AG10803 (cell line): ENCODE measurements at regions not wholly inside any gene's neighbourhood (a gene's known extent, or its start where the extent isn't known, plus 50 kb on each side); places are given as distances from the start of the nearest gene placed in this dataset.

Experiments used
- DNase-seq: peaks from one replicate; pipeline ENCODE4 v3.0.0; 2010; ENCODE audit warnings: low read depth
- H3K4me3 ChIP-seq: 2 replicates; pipeline ENCODE4 v1.5.1; 2011; ENCODE audit warnings: mild to moderate bottlenecking, low read length, control low read depth
- TF ChIP-seq, protein P1 (sequence below): conservative IDR thresholded peaks from 2 replicates; pipeline ENCODE4 v1.5.1; 2011; ENCODE audit warnings: mild to moderate bottlenecking, low read length, control low read depth, inconsistent platforms

DNA sequence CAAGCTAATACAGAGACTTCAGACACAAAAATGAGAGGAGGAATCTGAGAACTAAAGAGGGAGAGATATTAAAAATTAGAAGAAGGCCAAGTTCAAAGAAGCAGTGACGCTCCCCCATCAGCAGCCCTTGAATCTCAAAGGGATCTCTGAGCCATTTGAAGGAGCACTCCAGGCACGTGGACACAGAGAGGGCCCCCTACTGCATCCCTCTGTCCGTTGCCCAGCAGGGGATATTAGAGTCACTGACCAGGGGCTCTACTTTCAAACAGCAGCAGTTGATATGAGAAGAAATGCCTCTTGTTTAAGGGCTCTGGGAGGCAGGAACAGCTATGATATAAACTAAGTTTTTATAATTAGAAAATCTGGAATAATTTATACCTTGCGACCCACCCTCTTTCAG lies 479.0 kb upstream of the SALL1 start:
- TF ChIP-seq, protein P1, sequence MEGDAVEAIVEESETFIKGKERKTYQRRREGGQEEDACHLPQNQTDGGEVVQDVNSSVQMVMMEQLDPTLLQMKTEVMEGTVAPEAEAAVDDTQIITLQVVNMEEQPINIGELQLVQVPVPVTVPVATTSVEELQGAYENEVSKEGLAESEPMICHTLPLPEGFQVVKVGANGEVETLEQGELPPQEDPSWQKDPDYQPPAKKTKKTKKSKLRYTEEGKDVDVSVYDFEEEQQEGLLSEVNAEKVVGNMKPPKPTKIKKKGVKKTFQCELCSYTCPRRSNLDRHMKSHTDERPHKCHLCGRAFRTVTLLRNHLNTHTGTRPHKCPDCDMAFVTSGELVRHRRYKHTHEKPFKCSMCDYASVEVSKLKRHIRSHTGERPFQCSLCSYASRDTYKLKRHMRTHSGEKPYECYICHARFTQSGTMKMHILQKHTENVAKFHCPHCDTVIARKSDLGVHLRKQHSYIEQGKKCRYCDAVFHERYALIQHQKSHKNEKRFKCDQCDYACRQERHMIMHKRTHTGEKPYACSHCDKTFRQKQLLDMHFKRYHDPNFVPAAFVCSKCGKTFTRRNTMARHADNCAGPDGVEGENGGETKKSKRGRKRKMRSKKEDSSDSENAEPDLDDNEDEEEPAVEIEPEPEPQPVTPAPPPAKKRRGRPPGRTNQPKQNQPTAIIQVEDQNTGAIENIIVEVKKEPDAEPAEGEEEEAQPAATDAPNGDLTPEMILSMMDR, result no peak
- no peak for DNase-seq
- no peak overlapping the region for H3K4me3 ChIP-seq

DNA sequence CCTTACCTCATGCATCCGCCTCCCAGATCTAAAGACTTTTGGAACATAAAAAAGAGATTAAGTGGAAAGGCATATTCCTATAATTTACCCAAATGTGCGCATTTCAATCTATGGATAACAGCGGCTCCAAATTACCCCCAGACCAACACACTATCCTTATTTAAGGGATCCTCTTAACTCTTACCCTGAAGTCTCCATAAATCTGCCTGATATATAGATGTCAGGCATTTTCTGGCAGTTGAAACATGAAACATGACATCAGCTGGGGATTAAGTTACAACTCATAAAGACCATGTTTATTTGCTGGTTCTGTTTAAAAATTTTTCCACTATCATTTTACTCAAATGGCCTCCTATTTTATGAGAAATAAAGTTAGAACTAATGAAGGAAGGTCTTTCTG lies 478.5 kb upstream of the SALL1 start:
- DNase-seq, result no peak

DNA sequence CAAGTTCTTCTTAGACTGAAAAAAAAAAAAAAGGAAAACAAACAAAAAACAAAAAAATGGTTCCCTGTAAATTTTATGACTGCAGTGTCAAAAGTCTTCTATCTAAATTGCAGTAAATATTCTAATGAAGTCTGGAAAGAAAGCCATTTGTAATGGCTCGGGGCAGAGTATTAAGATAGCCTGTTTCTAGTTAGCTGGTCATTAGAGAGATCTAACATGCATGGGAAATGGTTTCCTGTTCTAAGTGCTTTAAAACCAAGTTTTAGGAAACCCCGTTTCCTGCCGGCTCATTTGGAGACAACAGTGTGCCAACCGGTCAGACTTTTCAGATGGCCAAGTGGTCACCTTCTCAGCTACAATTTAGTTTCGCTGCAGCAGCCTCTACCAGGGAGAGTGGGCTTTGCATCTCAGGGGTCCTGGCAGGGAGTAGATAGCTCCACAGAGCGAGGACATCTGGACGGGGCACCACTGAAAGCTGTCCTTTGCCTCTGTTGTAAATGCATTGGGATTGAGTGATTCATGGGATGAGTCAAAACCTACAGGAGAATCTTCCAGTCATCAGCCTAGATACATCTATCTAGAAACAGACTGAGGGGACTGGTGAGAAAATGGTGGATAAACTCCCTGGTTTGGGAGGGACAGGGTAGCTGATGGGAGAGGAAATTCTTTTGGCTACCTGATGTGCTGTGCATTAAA lies 473.2 kb upstream of the SALL1 start:
- H3K4me3 ChIP-seq, result no peak overlapping the region
- TF ChIP-seq, protein P1, result no peak
- peak; percentile 39 for DNase-seq

More for the DNA sequence above, 478.5 kb upstream of the SALL1 start:
- no peak overlapping the region for H3K4me3 ChIP-seq
- TF ChIP-seq, protein P1, result no peak

DNA sequence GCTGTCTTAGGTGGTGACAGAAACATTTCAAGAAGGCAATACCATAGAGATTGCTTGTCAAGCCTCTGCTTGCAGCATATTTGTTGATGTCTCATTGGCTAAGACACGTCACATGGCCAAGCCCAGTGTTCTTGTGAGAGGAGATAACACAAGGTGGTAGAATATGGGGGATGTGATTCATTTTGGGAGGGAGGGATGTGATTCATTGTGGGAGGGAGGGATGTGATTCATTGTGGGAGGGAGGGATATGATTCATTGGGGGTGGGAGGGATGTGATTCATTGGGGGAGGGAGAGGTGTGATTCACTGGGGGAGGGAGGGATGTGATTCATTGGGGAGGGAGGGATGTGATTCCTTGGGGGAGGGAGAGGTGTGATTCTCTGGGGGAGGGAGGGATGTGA lies 470.5 kb upstream of the SALL1 start:
- TF ChIP-seq, protein P1, result no peak
- no peak overlapping the region for H3K4me3 ChIP-seq
- DNase-seq, result no peak

DNA sequence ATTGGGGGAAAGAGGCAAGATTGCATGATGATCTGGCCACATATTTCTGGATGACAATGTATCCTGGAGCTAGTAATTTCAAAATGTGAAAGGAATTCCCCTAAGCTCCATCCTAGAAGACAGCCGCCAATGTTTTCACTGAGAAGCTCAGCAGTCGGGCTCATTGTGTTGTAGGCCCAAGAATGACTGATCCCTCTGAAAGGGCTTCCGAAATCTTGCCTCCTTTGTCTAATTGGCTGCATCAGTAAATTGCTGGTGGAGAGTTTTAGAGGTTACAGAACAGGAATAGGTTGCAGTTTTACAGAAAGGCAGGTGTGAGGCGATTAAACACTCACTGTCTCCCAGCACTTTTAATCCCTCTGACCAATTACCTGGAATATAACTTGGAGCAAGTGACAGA lies 464.1 kb upstream of the SALL1 start:
- DNase-seq, result no peak
- no peak overlapping the region for H3K4me3 ChIP-seq
- TF ChIP-seq, protein P1, result no peak

DNA sequence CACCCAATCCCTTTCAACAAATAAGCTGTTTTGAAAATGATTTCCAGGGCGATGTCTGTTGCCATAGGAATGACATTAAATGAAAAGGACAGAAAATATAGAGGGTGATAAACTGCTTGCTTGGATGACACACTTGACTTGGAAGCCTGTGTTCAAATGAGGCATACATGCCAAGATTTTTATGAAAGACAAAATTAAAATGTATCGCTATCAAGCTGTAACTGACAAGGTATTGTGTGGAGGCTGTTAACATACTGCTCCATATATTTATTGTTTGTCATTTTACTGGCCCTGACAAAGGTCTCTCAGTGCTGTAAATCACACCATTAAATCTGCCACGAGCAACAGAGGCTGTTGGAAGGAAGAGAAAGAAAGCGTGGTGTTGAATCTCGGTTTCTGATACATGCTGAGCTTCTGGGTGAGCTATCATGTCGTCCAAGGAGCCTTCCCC lies 456.2 kb upstream of the SALL1 start:
- no peak overlapping the region for H3K4me3 ChIP-seq
- TF ChIP-seq, protein P1, result no peak
- peak; percentile 11 for DNase-seq

DNA sequence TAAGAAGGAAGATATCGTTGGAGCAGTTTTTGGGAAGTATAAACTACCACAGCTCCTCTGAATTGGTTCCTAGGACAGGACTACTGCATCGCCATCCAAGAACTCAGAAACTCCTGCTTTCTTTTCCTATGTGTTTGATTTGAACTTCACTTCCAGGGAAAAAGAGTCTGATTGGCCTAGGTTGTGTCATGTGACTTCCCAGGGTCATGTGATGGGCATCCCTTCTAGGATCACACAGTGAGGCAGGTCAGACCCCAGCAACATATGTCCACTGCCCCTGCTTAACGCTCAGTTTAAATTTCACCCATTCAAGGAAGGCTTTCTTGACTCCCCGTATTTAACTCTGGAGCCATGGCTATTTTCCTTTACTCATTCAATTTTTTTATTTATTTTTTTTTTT lies 445.2 kb upstream of the SALL1 start:
- DNase-seq, result no peak
- H3K4me3 ChIP-seq, result no peak overlapping the region
- TF ChIP-seq, protein P1, result no peak
